ACC112 (cell line): ENCODE measurements at regions not wholly inside any gene's neighbourhood (a gene's known extent, or its start where the extent isn't known, plus 50 kb on each side); places are given as distances from the start of the nearest gene placed in this dataset.

Experiments
- H2AFZ ChIP-seq: fragments of 200-600 bp; sonication (generic); one replicate; pipeline ENCODE4 v1.6.0; 2017; ENCODE audit warnings: antibody characterized with exemption, low read length; ENCODE audit not compliant: unreplicated experiment
- H3K27ac ChIP-seq: fragments of 200-600 bp; sonication (generic); 2 replicates; pipeline ENCODE4 v1.5.1; 2014; ENCODE audit warnings: low read depth, mild to moderate bottlenecking, antibody characterized with exemption, low read length, moderate library complexity
- H3K27me3 ChIP-seq: fragments of 200-600 bp; sonication (generic); 2 replicates; pipeline ENCODE4 v1.6.1; 2014; ENCODE audit warnings: mild to moderate bottlenecking, antibody characterized with exemption, low read length, moderate library complexity, mixed read lengths; ENCODE audit not compliant: insufficient read depth
- H3K36me3 ChIP-seq: fragments of 200-600 bp; sonication (generic); 2 replicates; pipeline ENCODE4 v1.6.1; 2016; ENCODE audit warnings: mild to moderate bottlenecking, antibody characterized with exemption, low read length, moderate library complexity, mixed read lengths; ENCODE audit not compliant: insufficient read depth
- H3K4me1 ChIP-seq: fragments of 200-600 bp; sonication (generic); one replicate; pipeline ENCODE4 v1.6.1; 2016; ENCODE audit warnings: low read length, mixed read lengths; ENCODE audit not compliant: insufficient read depth, unreplicated experiment, control insufficient read depth
- H3K4me3 ChIP-seq: fragments of 200-600 bp; sonication (generic); 2 replicates; pipeline ENCODE4 v1.5.1; 2014; ENCODE audit warnings: mild to moderate bottlenecking, low read depth, low read length
- H3K79me2 ChIP-seq: fragments of 200-600 bp; sonication (generic); one replicate; pipeline ENCODE4 v1.6.0; 2016; ENCODE audit warnings: low read length; ENCODE audit not compliant: control insufficient read depth, unreplicated experiment, insufficient read depth

GRCh38 chr15:47965297-47965696 is 155.5 kb upstream of the SLC24A5 start:
- Histone ChIP-seq H3K79me2 (no peaks in the 10 kb centered on the region), H3K27ac (no peak overlapping the region), H3K36me3 (no peaks in the 10 kb centered on the region), H3K4me3 (no peak overlapping the region), H3K27me3 (peaks cover 28% of the 10 kb centered on the region), H3K4me1 (no peaks in the 10 kb centered on the region), H2AFZ (no peak overlapping the region)

GRCh38 chr15:47968593-47968992 is 152.2 kb upstream of the SLC24A5 start:
- Histone ChIP-seq H2AFZ (no peak overlapping the region), H3K36me3 (no peaks in the 10 kb centered on the region), H3K27me3 (peaks cover 37% of the 10 kb centered on the region), H3K4me3 (no peak overlapping the region), H3K79me2 (no peaks in the 10 kb centered on the region), H3K4me1 (no peaks in the 10 kb centered on the region), H3K27ac (no peak overlapping the region)

- H3K27me3 ChIP-seq: peaks cover 49% of the 10 kb centered on the region
Measured at GRCh38 chr15:47971637-47972036, 149.2 kb upstream of the SLC24A5 start.

GRCh38 chr15:47972738-47973137 is 148.1 kb upstream of the SLC24A5 start:
- no peak overlapping the region for H3K4me3 ChIP-seq
- peaks cover 48% of the 10 kb centered on the region for H3K27me3 ChIP-seq
- no peak overlapping the region for H3K27ac ChIP-seq

More at GRCh38 chr15:47971637-47972036, 149.2 kb upstream of the SLC24A5 start:
- Histone ChIP-seq H3K4me3 (no peak overlapping the region), H3K79me2 (no peaks in the 10 kb centered on the region), H3K27ac (no peak overlapping the region), H2AFZ (no peak overlapping the region), H3K4me1 (no peaks in the 10 kb centered on the region), H3K36me3 (no peaks in the 10 kb centered on the region)

GRCh38 chr15:47974724-47975123 is 146.1 kb upstream of the SLC24A5 start:
- Histone ChIP-seq H3K36me3 (no peaks in the 10 kb centered on the region), H3K4me1 (no peaks in the 10 kb centered on the region), H3K4me3 (no peak overlapping the region), H2AFZ (no peak overlapping the region), H3K27me3 (peaks cover 45% of the 10 kb centered on the region), H3K79me2 (no peaks in the 10 kb centered on the region), H3K27ac (no peak overlapping the region)

More at GRCh38 chr15:47972738-47973137, 148.1 kb upstream of the SLC24A5 start:
- no peak overlapping the region for H2AFZ ChIP-seq
- no peaks in the 10 kb centered on the region for H3K36me3 ChIP-seq
- no peaks in the 10 kb centered on the region for H3K79me2 ChIP-seq
- H3K4me1 ChIP-seq: no peaks in the 10 kb centered on the region

GRCh38 chr15:47975427-47975826 is 145.4 kb upstream of the SLC24A5 start:
- Histone ChIP-seq H3K36me3 (no peaks in the 10 kb centered on the region), H3K4me1 (no peaks in the 10 kb centered on the region)

DNA sequence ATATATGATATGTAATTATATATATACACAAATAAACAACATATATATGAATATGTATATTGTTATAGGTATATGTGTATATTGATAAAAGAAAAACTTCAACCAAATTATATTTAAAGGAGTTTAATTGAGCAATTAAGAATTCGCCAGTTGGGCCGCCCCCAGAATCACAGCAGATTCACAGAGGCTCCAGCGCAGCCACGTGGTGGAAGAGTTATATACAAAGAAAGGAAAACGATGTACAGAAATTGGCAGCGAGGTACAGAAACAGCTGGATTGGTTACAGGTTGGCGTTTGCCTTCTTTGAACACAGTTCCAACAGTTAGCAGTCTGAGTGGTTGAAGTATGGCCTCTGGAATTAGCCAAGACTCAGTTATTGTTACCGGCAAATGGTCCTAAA is 137.3 kb upstream of the SLC24A5 start:
- Histone ChIP-seq H2AFZ (no peak overlapping the region), H3K4me3 (no peak overlapping the region)

More at GRCh38 chr15:47975427-47975826, 145.4 kb upstream of the SLC24A5 start:
- H3K4me3 ChIP-seq: no peak overlapping the region
- no peak overlapping the region for H3K27ac ChIP-seq
- H2AFZ ChIP-seq: no peak overlapping the region
- no peaks in the 10 kb centered on the region for H3K79me2 ChIP-seq
- H3K27me3 ChIP-seq: peaks cover 38% of the 10 kb centered on the region

DNA sequence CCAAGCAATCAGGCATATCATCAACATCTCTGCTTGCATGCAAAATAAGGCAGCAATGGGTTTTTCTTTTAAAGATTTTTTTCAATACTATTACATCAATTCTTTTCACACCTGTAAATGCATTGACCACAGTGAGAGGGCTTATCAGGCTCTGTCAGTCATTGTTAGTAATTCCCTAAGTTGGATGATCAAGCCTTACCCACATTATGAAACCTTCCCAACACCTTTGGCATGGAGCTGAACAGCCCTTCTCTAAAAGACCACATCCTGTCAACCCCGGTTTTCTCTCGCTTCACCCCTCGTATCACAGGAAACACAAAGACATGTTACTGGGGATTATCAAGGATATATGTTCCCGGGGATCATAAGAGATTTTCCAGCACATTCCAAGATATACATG is 135.2 kb upstream of the SLC24A5 start:
- Histone ChIP-seq H3K36me3 (no peaks in the 10 kb centered on the region), H3K4me1 (no peaks in the 10 kb centered on the region), H2AFZ (no peak overlapping the region), H3K27me3 (peaks cover 8% of the 10 kb centered on the region; the same call in 1 of the 2 replicates), H3K27ac (no peak overlapping the region), H3K4me3 (no peak overlapping the region), H3K79me2 (no peaks in the 10 kb centered on the region)

More for the DNA sequence above, 137.3 kb upstream of the SLC24A5 start:
- H3K79me2 ChIP-seq: no peaks in the 10 kb centered on the region
- H3K36me3 ChIP-seq: no peaks in the 10 kb centered on the region
- H3K27me3 ChIP-seq: peaks cover 14% of the 10 kb centered on the region
- no peaks in the 10 kb centered on the region for H3K4me1 ChIP-seq
- H3K27ac ChIP-seq: no peak overlapping the region

GRCh38 chr15:47987461-47987860 is 133.3 kb upstream of the SLC24A5 start:
- H3K79me2 ChIP-seq: no peaks in the 10 kb centered on the region
- peaks cover 8% of the 10 kb centered on the region; the same call in 1 of the 2 replicates for H3K27me3 ChIP-seq
- no peaks in the 10 kb centered on the region for H3K36me3 ChIP-seq
- H3K4me3 ChIP-seq: no peak overlapping the region
- H2AFZ ChIP-seq: no peak overlapping the region
- H3K4me1 ChIP-seq: no peaks in the 10 kb centered on the region
- no peak overlapping the region for H3K27ac ChIP-seq

GRCh38 chr15:47987908-47988532 is 132.8 kb upstream of the SLC24A5 start:
- H3K79me2 ChIP-seq: no peaks in the 10 kb centered on the region
- H3K4me1 ChIP-seq: no peaks in the 10 kb centered on the region
- no peak overlapping the region for H3K27ac ChIP-seq
- H3K4me3 ChIP-seq: no peak overlapping the region
- no peak overlapping the region for H2AFZ ChIP-seq
- peaks cover 6% of the 10 kb centered on the region; the same call in 1 of the 2 replicates for H3K27me3 ChIP-seq
- H3K36me3 ChIP-seq: no peaks in the 10 kb centered on the region

DNA sequence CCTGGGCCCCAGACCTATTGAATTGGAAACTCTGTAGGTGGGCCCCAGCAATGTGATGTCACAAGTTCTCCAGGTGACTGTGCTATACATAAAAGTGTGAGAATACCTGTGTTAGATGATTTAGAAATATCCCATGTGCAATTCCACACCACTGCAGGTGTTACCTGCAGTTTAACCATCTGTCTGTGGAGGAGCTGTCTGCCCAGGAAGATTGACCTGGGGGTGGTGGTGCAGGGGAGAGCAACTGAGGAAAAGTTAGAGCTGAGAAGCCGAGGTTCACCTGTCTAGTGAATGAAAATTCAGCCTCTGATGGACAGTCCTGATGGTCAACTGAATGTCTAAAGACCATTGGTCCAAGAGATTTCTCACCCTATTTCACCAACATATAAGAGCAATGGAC is 132.2 kb upstream of the SLC24A5 start:
- Histone ChIP-seq H3K27ac (no peak overlapping the region), H3K4me1 (no peaks in the 10 kb centered on the region), H2AFZ (no peak overlapping the region), H3K36me3 (no peaks in the 10 kb centered on the region), H3K79me2 (no peaks in the 10 kb centered on the region), H3K27me3 (0 out of 2 replicates have a peak, but pooled peaks cover 5% of the 10 kb centered on the region), H3K4me3 (no peak overlapping the region)
